HG03135 (cell line): ENCODE measurements at regions not wholly inside any gene's neighbourhood (a gene's known extent, or its start where the extent isn't known, plus 50 kb on each side); places are given as distances from the start of the nearest gene placed in this dataset.

ENCODE experiments used
- ATAC-seq: cut with Tn5 transposase; IDR thresholded peaks from one replicate; pipeline ENCODE4 v1.9.1; 2021; ENCODE audit warnings: mild to moderate bottlenecking, moderate library complexity; ENCODE audit not compliant: unreplicated experiment

GRCh38 chr5:74429495-74429894, 211.0 kb downstream of the ENC1 start:
- ATAC-seq, result no peak

GRCh38 chr5:74428876-74429275, 211.7 kb downstream of the ENC1 start:
- ATAC-seq, result no peak

GRCh38 chr5:74428275-74428674, 212.3 kb downstream of the ENC1 start:
- ATAC-seq, result no peak

- no peak for ATAC-seq
Measured at GRCh38 chr5:74426506-74426905, 214.0 kb downstream of the ENC1 start.

GRCh38 chr5:74424162-74424868, 216.2 kb downstream of the ENC1 start:
- ATAC-seq, result no peak

GRCh38 chr5:74423383-74423782, 217.1 kb downstream of the ENC1 start:
- no peak for ATAC-seq

- ATAC-seq, result no peak
Measured at GRCh38 chr5:74422671-74423070, 217.9 kb downstream of the ENC1 start.

- ATAC-seq, result no peak
Measured at GRCh38 chr5:74422030-74422429, 218.5 kb downstream of the ENC1 start.

- no peak for ATAC-seq
Measured at GRCh38 chr5:74421377-74421776, 219.2 kb downstream of the ENC1 start.

GRCh38 chr5:74420947-74421346, 219.6 kb downstream of the ENC1 start:
- ATAC-seq, result no peak

- no peak for ATAC-seq
Measured at GRCh38 chr5:74420220-74420619, 220.3 kb downstream of the ENC1 start.

GRCh38 chr5:74419468-74419867, 221.1 kb downstream of the ENC1 start:
- no peak for ATAC-seq

GRCh38 chr5:74418709-74419108, 221.8 kb downstream of the ENC1 start:
- no peak for ATAC-seq

- no peak for ATAC-seq
Measured at GRCh38 chr5:74418261-74418660, 222.3 kb downstream of the ENC1 start.

- no peak for ATAC-seq
Measured at GRCh38 chr5:74415695-74416102, 224.8 kb downstream of the ENC1 start.

GRCh38 chr5:74414228-74414627, 226.3 kb downstream of the ENC1 start:
- no peak for ATAC-seq

GRCh38 chr5:74413403-74414048, 227.0 kb downstream of the ENC1 start:
- no peak for ATAC-seq

GRCh38 chr5:74412066-74412465, 228.5 kb downstream of the ENC1 start:
- no peak for ATAC-seq

- ATAC-seq, result no peak
Measured at GRCh38 chr5:74409712-74410111, 230.8 kb downstream of the ENC1 start.

GRCh38 chr5:74409166-74409706, 231.3 kb downstream of the ENC1 start:
- ATAC-seq, result no peak

- ATAC-seq, result no peak
Measured at GRCh38 chr5:74408150-74409043, 232.1 kb downstream of the ENC1 start.
